Panc1 (cell line): ENCODE measurements at regions not wholly inside any gene's neighbourhood (a gene's known extent, or its start where the extent isn't known, plus 50 kb on each side); places are given as distances from the start of the nearest gene placed in this dataset.

Experiments
- POLR2AphosphoS5 ChIP-seq: IDR thresholded peaks from 2 replicates; pipeline ENCODE4 v1.6.1; 2012; ENCODE audit warnings: mild to moderate bottlenecking, low read depth, low read length, moderate library complexity
- SIN3A ChIP-seq: IDR thresholded peaks from 2 replicates; pipeline ENCODE4 v1.6.1; 2012; ENCODE audit warnings: low read depth, mild to moderate bottlenecking, low read length, moderate library complexity, borderline replicate concordance; ENCODE audit not compliant: insufficient read depth
- TF ChIP-seq, protein P1 (sequence below): fragments of 450-650 bp; IDR thresholded peaks from 2 replicates; pipeline ENCODE4 v1.5.1; 2017; ENCODE audit warnings: mild to moderate bottlenecking
- TF ChIP-seq, protein P2 (sequence below), 2 experiments: IDR thresholded peaks; 2 replicates each; pipeline ENCODE4 v1.6.1; 2011 to 2012; ENCODE audit warnings: low read depth in 2 of 2, control low read depth in 1 of 2, low read length in 1 of 2, mild to moderate bottlenecking in 1 of 2, moderate library complexity in 1 of 2; ENCODE audit not compliant: insufficient read depth in 1 of 2

DNA sequence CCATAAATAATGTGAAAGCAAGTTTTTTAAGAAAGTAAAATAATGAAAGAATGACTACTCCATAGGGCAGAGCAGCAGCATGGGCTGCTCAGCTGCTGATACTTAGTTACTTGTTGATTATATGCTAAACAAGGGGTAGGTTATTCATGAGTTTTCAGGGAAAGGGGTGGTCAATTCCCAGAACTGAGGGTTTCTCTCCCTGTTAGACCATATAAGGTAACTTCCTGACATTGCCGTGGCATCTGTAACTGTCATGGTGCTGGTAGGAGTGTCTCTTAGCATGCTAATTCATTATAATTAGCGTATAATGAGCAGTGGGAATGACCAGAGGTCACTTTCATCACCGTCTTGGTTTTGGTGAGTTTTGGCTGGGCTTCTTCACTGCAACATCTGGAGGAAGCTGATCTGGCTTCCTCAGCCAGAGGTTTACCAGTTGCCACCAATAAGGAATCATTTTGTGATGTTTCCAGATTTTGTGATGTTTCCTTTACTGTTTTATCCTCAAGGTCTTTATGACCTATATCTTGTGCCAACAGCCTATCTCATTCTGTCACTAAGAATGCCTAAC, 121.8 kb upstream of the CHL1 start:
- TF ChIP-seq, protein P1, sequence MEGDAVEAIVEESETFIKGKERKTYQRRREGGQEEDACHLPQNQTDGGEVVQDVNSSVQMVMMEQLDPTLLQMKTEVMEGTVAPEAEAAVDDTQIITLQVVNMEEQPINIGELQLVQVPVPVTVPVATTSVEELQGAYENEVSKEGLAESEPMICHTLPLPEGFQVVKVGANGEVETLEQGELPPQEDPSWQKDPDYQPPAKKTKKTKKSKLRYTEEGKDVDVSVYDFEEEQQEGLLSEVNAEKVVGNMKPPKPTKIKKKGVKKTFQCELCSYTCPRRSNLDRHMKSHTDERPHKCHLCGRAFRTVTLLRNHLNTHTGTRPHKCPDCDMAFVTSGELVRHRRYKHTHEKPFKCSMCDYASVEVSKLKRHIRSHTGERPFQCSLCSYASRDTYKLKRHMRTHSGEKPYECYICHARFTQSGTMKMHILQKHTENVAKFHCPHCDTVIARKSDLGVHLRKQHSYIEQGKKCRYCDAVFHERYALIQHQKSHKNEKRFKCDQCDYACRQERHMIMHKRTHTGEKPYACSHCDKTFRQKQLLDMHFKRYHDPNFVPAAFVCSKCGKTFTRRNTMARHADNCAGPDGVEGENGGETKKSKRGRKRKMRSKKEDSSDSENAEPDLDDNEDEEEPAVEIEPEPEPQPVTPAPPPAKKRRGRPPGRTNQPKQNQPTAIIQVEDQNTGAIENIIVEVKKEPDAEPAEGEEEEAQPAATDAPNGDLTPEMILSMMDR = no peak
- TF ChIP-seq POLR2AphosphoS5 (no peak), SIN3A (no peak)
- TF ChIP-seq, protein P2, sequence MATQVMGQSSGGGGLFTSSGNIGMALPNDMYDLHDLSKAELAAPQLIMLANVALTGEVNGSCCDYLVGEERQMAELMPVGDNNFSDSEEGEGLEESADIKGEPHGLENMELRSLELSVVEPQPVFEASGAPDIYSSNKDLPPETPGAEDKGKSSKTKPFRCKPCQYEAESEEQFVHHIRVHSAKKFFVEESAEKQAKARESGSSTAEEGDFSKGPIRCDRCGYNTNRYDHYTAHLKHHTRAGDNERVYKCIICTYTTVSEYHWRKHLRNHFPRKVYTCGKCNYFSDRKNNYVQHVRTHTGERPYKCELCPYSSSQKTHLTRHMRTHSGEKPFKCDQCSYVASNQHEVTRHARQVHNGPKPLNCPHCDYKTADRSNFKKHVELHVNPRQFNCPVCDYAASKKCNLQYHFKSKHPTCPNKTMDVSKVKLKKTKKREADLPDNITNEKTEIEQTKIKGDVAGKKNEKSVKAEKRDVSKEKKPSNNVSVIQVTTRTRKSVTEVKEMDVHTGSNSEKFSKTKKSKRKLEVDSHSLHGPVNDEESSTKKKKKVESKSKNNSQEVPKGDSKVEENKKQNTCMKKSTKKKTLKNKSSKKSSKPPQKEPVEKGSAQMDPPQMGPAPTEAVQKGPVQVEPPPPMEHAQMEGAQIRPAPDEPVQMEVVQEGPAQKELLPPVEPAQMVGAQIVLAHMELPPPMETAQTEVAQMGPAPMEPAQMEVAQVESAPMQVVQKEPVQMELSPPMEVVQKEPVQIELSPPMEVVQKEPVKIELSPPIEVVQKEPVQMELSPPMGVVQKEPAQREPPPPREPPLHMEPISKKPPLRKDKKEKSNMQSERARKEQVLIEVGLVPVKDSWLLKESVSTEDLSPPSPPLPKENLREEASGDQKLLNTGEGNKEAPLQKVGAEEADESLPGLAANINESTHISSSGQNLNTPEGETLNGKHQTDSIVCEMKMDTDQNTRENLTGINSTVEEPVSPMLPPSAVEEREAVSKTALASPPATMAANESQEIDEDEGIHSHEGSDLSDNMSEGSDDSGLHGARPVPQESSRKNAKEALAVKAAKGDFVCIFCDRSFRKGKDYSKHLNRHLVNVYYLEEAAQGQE (IDR thresholded peaks at IDR 0.05; ENCODE audit: insufficient read depth in 1 of 2, low read depth in 2 of 2, low read length in 1 of 2) = no peak
